ENCODE measurements at regions not wholly inside any gene's neighbourhood (a gene's known extent, or its start where the extent isn't known, plus 50 kb on each side); places are given as distances from the start of the nearest gene placed in this dataset.

DNA sequence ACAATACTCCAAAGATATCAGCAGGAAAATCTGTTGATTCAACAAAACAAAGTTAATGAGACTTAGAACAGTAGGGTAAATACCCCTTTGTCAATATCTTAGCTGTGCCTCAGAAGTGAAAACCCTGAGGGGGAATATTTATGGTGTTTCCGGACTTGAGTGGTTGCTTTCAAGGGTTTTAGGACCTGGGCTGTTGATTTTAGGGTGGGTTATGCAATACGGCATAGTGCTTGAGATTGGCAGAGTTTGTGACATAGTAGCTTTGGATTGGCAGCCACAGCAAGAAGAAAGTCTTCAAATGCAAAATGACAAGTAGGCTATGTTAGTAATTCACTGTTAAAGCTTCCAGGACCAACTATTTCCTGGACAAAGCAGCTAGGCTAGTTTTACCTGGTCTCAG is 826.3 kb upstream of the CDH2 start:
- TF ChIP-seq, protein P1, sequence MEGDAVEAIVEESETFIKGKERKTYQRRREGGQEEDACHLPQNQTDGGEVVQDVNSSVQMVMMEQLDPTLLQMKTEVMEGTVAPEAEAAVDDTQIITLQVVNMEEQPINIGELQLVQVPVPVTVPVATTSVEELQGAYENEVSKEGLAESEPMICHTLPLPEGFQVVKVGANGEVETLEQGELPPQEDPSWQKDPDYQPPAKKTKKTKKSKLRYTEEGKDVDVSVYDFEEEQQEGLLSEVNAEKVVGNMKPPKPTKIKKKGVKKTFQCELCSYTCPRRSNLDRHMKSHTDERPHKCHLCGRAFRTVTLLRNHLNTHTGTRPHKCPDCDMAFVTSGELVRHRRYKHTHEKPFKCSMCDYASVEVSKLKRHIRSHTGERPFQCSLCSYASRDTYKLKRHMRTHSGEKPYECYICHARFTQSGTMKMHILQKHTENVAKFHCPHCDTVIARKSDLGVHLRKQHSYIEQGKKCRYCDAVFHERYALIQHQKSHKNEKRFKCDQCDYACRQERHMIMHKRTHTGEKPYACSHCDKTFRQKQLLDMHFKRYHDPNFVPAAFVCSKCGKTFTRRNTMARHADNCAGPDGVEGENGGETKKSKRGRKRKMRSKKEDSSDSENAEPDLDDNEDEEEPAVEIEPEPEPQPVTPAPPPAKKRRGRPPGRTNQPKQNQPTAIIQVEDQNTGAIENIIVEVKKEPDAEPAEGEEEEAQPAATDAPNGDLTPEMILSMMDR (IDR thresholded peaks at IDR 0.05), result no peak
- TF ChIP-seq POLR2A (IDR thresholded peaks at IDR 0.05), result no peak

All from body of pancreas (tissue), 4 donors.